ENCODE measurements at regions not wholly inside any gene's neighbourhood (a gene's known extent, or its start where the extent isn't known, plus 50 kb on each side); places are given as distances from the start of the nearest gene placed in this dataset.

GRCh38 chr7:130877236-130877990 lies 143.4 kb upstream of the KLF14 start:
- H4K8ac ChIP-seq (ENCODE audit: low read length): no peak overlapping the region
- WGBS: over 99% methylated on average over 9 of the region's 10 CpGs
- no peak overlapping the region for H2BK5ac ChIP-seq (ENCODE audit: low read depth, low read length, poor library complexity, severe bottlenecking)
- H2AK5ac ChIP-seq (ENCODE audit: low read length, severe bottlenecking): peak overlapping the region; percentile 6
- H3K14ac ChIP-seq (ENCODE audit: low read length in 2 of 2): no peak overlapping the region
- no peaks in the 10 kb centered on the region for H3K27me3 ChIP-seq (ENCODE audit: control insufficient read depth in 1 of 2, insufficient read depth in 1 of 2, low read length in 2 of 2)
- H3K9ac ChIP-seq (ENCODE audit: low read length): peak overlapping the region; percentile 30
- H4K91ac ChIP-seq (ENCODE audit: low read length): no peak overlapping the region
- no peak overlapping the region for H3K4me3 ChIP-seq (ENCODE audit: insufficient read depth in 1 of 2, low read depth in 1 of 2, low read length in 2 of 2)
- peaks cover 26% of the 10 kb centered on the region for H3K4me1 ChIP-seq (ENCODE audit: control insufficient read depth, insufficient read depth, low read depth, low read length)
- H3K27ac ChIP-seq (ENCODE audit: low read length, poor library complexity, severe bottlenecking): peak overlapping the region; percentile 49
- H3K9me3 ChIP-seq (ENCODE audit: control insufficient read depth, low read length): no peaks in the 10 kb centered on the region
- no peak for DNase-seq
- H3K4me2 ChIP-seq (ENCODE audit: low read length, poor library complexity, severe bottlenecking): no peak overlapping the region
- H3K4ac ChIP-seq (ENCODE audit: low read depth in 1 of 2, low read length in 2 of 2): no peak overlapping the region
- no peak overlapping the region for H2AFZ ChIP-seq (ENCODE audit: low read depth, low read length)
- no peak overlapping the region for H3K23ac ChIP-seq (ENCODE audit: low read length in 2 of 2)
- H2BK15ac ChIP-seq (ENCODE audit: low read depth, poor library complexity, severe bottlenecking): no peak overlapping the region
- H2BK12ac ChIP-seq (ENCODE audit: low read length in 2 of 2): no peak overlapping the region
- H2BK120ac ChIP-seq (ENCODE audit: low read depth, low read length): no peak overlapping the region
- peaks cover 41 to 95% of the 10 kb centered on the region in 2 experiments for H3K36me3 ChIP-seq (ENCODE audit: control insufficient read depth in 1 of 2, insufficient read depth in 2 of 2, low read depth in 1 of 2, low read length in 2 of 2)
- H3K18ac ChIP-seq (ENCODE audit: low read depth in 1 of 2, low read length in 2 of 2): no peak overlapping the region
- peaks cover 3% of the 10 kb centered on the region for H3K79me1 ChIP-seq (replicated peaks; ENCODE audit: low read length, poor library complexity, severe bottlenecking)

- Histone ChIP-seq H3K4me1 (ENCODE audit: control insufficient read depth, insufficient read depth, low read depth, low read length) (peaks cover 28% of the 10 kb centered on the region), H2BK12ac (ENCODE audit: low read length in 2 of 2) (no peak overlapping the region), H3K14ac (ENCODE audit: low read length in 2 of 2) (no peak overlapping the region), H3K18ac (ENCODE audit: low read depth in 1 of 2, low read length in 2 of 2) (no peak overlapping the region), H3K23ac (ENCODE audit: low read length in 2 of 2) (no peak overlapping the region), H3K27me3 (ENCODE audit: control insufficient read depth in 1 of 2, insufficient read depth in 1 of 2, low read length in 2 of 2) (no peaks in the 10 kb centered on the region), H2AFZ (ENCODE audit: low read depth, low read length) (no peak overlapping the region), H3K4me2 (ENCODE audit: low read length, poor library complexity, severe bottlenecking) (no peak overlapping the region), H2AK5ac (ENCODE audit: low read length, severe bottlenecking) (no peak overlapping the region), H3K27ac (ENCODE audit: low read length, poor library complexity, severe bottlenecking) (peak overlapping the region; percentile 9), H3K9me3 (ENCODE audit: control insufficient read depth, low read length) (no peaks in the 10 kb centered on the region), H3K79me1 (replicated peaks; ENCODE audit: low read length, poor library complexity, severe bottlenecking) (peaks cover 3% of the 10 kb centered on the region), H2BK5ac (ENCODE audit: low read depth, low read length, poor library complexity, severe bottlenecking) (no peak overlapping the region), H2BK120ac (ENCODE audit: low read depth, low read length) (no peak overlapping the region), H3K4me3 (ENCODE audit: insufficient read depth in 1 of 2, low read depth in 1 of 2, low read length in 2 of 2) (no peak overlapping the region), H3K4ac (ENCODE audit: low read depth in 1 of 2, low read length in 2 of 2) (no peak overlapping the region), H2BK15ac (ENCODE audit: low read depth, poor library complexity, severe bottlenecking) (no peak overlapping the region), H3K9ac (ENCODE audit: low read length) (no peak overlapping the region), H3K36me3 (ENCODE audit: control insufficient read depth in 1 of 2, insufficient read depth in 2 of 2, low read depth in 1 of 2, low read length in 2 of 2) (peaks cover 42 to 95% of the 10 kb centered on the region in 2 experiments), H4K91ac (ENCODE audit: low read length) (no peak overlapping the region), H4K8ac (ENCODE audit: low read length) (no peak overlapping the region)
- WGBS: 88% methylated on average over 2 of the region's 4 CpGs
- no peak for DNase-seq
Observed at GRCh38 chr7:130877991-130878305, 143.9 kb upstream of the KLF14 start.

GRCh38 chr7:130878785-130879184 lies 144.8 kb upstream of the KLF14 start:
- H3K18ac ChIP-seq (ENCODE audit: low read depth in 1 of 2, low read length in 2 of 2): no peak overlapping the region
- no peak overlapping the region for H3K14ac ChIP-seq (ENCODE audit: low read length in 2 of 2)
- H4K91ac ChIP-seq (ENCODE audit: low read length): no peak overlapping the region
- peaks cover 2% of the 10 kb centered on the region for H3K79me1 ChIP-seq (replicated peaks; ENCODE audit: low read length, poor library complexity, severe bottlenecking)
- peaks cover 31% of the 10 kb centered on the region for H3K4me1 ChIP-seq (ENCODE audit: control insufficient read depth, insufficient read depth, low read depth, low read length)
- WGBS: 39% methylated on average over 2 of the region's 2 CpGs
- no peaks in the 10 kb centered on the region for H3K9me3 ChIP-seq (ENCODE audit: control insufficient read depth, low read length)
- H2BK120ac ChIP-seq (ENCODE audit: low read depth, low read length): no peak overlapping the region
- H3K9ac ChIP-seq (ENCODE audit: low read length): peak overlapping the region; percentile 43
- no peak overlapping the region for H3K4ac ChIP-seq (ENCODE audit: low read depth in 1 of 2, low read length in 2 of 2)
- H3K27me3 ChIP-seq (ENCODE audit: control insufficient read depth in 1 of 2, insufficient read depth in 1 of 2, low read length in 2 of 2): no peaks in the 10 kb centered on the region
- H2AFZ ChIP-seq (ENCODE audit: low read depth, low read length): no peak overlapping the region
- H3K23ac ChIP-seq (ENCODE audit: low read length in 2 of 2): no peak overlapping the region
- H3K4me2 ChIP-seq (ENCODE audit: low read length, poor library complexity, severe bottlenecking): no peak overlapping the region
- H3K27ac ChIP-seq (ENCODE audit: low read length, poor library complexity, severe bottlenecking): peak overlapping the region; percentile 73
- no peak overlapping the region for H2BK12ac ChIP-seq (ENCODE audit: low read length in 2 of 2)
- no peak overlapping the region for H2BK15ac ChIP-seq (ENCODE audit: low read depth, poor library complexity, severe bottlenecking)
- H3K36me3 ChIP-seq (ENCODE audit: control insufficient read depth in 1 of 2, insufficient read depth in 2 of 2, low read depth in 1 of 2, low read length in 2 of 2): peaks cover 42 to 95% of the 10 kb centered on the region in 2 experiments
- no peak for DNase-seq
- H3K4me3 ChIP-seq (ENCODE audit: insufficient read depth in 1 of 2, low read depth in 1 of 2, low read length in 2 of 2): no peak overlapping the region
- H2AK5ac ChIP-seq (ENCODE audit: low read length, severe bottlenecking): no peak overlapping the region
- no peak overlapping the region for H2BK5ac ChIP-seq (ENCODE audit: low read depth, low read length, poor library complexity, severe bottlenecking)
- H4K8ac ChIP-seq (ENCODE audit: low read length): no peak overlapping the region

- Histone ChIP-seq H3K18ac (ENCODE audit: low read depth in 1 of 2, low read length in 2 of 2) (no peak overlapping the region), H2BK120ac (ENCODE audit: low read depth, low read length) (no peak overlapping the region), H3K27ac (ENCODE audit: low read length, poor library complexity, severe bottlenecking) (peak overlapping the region; percentile 73), H3K14ac (ENCODE audit: low read length in 2 of 2) (no peak overlapping the region), H4K8ac (ENCODE audit: low read length) (no peak overlapping the region), H3K27me3 (ENCODE audit: control insufficient read depth in 1 of 2, insufficient read depth in 1 of 2, low read length in 2 of 2) (no peaks in the 10 kb centered on the region), H4K91ac (ENCODE audit: low read length) (no peak overlapping the region), H3K23ac (ENCODE audit: low read length in 2 of 2) (no peak overlapping the region), H3K4me3 (ENCODE audit: insufficient read depth in 1 of 2, low read depth in 1 of 2, low read length in 2 of 2) (no peak overlapping the region), H2BK5ac (ENCODE audit: low read depth, low read length, poor library complexity, severe bottlenecking) (no peak overlapping the region), H2BK15ac (ENCODE audit: low read depth, poor library complexity, severe bottlenecking) (no peak overlapping the region), H2AK5ac (ENCODE audit: low read length, severe bottlenecking) (no peak overlapping the region), H3K4me2 (ENCODE audit: low read length, poor library complexity, severe bottlenecking) (no peak overlapping the region), H3K4me1 (ENCODE audit: control insufficient read depth, insufficient read depth, low read depth, low read length) (peaks cover 29% of the 10 kb centered on the region), H3K9ac (ENCODE audit: low read length) (peak overlapping the region; percentile 43), H3K79me1 (replicated peaks; ENCODE audit: low read length, poor library complexity, severe bottlenecking) (peaks cover 2% of the 10 kb centered on the region), H3K36me3 (ENCODE audit: control insufficient read depth in 1 of 2, insufficient read depth in 2 of 2, low read depth in 1 of 2, low read length in 2 of 2) (peaks cover 41 to 95% of the 10 kb centered on the region in 2 experiments), H2BK12ac (ENCODE audit: low read length in 2 of 2) (no peak overlapping the region), H3K4ac (ENCODE audit: low read depth in 1 of 2, low read length in 2 of 2) (no peak overlapping the region), H3K9me3 (ENCODE audit: control insufficient read depth, low read length) (no peaks in the 10 kb centered on the region), H2AFZ (ENCODE audit: low read depth, low read length) (no peak overlapping the region)
- 77% methylated on average over 2 of the region's 2 CpGs for WGBS
- peak; percentile 42 for DNase-seq
Observed at GRCh38 chr7:130879191-130879590, 145.2 kb upstream of the KLF14 start.

Measured in mesenchymal stem cell (in vitro differentiated cells and primary cell).